22Rv1 (cell line): ENCODE measurements at regions not wholly inside any gene's neighbourhood (a gene's known extent, or its start where the extent isn't known, plus 50 kb on each side); places are given as distances from the start of the nearest gene placed in this dataset.

Experiments used
- H3K27ac ChIP-seq: fragments of 450-650 bp; 2 replicates; pipeline ENCODE4 v1.5.1; 2017
- CTCF ChIP-seq: fragments of 450-650 bp; IDR thresholded peaks from 2 replicates; pipeline ENCODE4 v1.5.1; 2017; ENCODE audit warnings: mild to moderate bottlenecking
- ZFX ChIP-seq: fragments of 450-650 bp; IDR thresholded peaks from 2 replicates; pipeline ENCODE4 v1.6.1; 2017; ENCODE audit warnings: antibody characterized with exemption, borderline replicate concordance

GRCh38 chrX:13099121-13099520 is 54.7 kb upstream of the FAM9C start:
- TF ChIP-seq ZFX (no peak), CTCF (no peak)
- H3K27ac ChIP-seq = no peak overlapping the region

- no peak for TF ChIP-seq ZFX
- TF ChIP-seq CTCF = no peak
- H3K27ac ChIP-seq = no peak overlapping the region
Observed at GRCh38 chrX:13096728-13097127, 52.3 kb upstream of the FAM9C start.

- TF ChIP-seq ZFX (no peak), CTCF (no peak)
- H3K27ac ChIP-seq = no peak overlapping the region
Observed at GRCh38 chrX:13094828-13095341, 50.5 kb upstream of the FAM9C start.

GRCh38 chrX:13094374-13094773 is 50.0 kb upstream of the FAM9C start:
- TF ChIP-seq ZFX (no peak), CTCF (no peak)
- H3K27ac ChIP-seq = no peak overlapping the region
